GM21423 (cell line): ENCODE measurements at regions not wholly inside any gene's neighbourhood (a gene's known extent, or its start where the extent isn't known, plus 50 kb on each side); places are given as distances from the start of the nearest gene placed in this dataset.

Source experiments
- ATAC-seq: cut with Tn5 transposase; IDR thresholded peaks from one replicate; pipeline ENCODE4 v1.9.1; 2021; ENCODE audit warnings: mild to moderate bottlenecking, moderate library complexity; ENCODE audit not compliant: unreplicated experiment

DNA sequence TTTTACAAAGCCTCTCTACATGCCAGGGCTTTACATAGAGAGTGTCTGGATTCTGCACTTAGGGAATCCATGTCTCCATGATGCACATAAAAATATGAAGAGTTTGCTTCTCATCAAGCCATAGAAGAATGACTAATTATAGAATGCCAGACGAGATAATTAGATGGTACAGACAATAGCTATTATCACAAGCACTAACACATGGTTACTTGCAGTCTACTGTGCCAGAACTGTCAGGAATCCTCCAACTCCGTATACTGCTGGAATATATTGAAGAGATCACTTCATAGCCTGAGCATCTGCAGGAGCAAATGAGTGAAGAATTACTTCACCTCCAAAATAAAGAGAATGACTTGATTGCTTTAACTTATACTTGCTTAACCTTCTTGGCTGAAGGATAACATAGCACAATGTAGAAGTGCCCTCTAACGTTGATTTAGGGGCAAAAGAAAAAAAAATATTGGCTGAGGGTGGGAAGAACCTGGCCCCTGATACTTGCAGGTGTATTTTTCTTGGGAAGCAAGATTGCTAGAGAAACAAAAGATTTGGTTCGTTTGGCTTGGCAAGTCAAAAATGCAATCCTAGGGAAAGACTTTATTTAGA lies 272.8 kb upstream of the FAR2 start:
- no peak for ATAC-seq

DNA sequence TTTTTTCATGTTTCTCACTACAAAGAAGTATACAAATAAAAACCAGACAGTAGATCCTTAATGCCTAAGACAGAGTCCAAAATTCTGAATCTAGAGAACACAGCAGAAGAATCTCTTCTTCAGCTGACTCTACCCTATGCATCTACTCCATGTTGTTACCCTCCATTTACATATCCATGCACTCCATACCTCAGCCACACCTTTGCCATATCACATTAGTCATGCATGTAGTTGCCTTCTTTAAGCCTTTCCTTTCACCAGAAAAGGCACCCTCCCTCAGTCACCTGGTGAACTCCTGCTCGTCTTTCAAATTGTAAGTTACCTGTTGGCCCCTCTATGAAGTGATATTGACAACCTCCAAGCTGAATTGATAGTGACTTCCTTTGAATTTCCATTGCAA lies 271.2 kb upstream of the FAR2 start:
- no peak for ATAC-seq

DNA sequence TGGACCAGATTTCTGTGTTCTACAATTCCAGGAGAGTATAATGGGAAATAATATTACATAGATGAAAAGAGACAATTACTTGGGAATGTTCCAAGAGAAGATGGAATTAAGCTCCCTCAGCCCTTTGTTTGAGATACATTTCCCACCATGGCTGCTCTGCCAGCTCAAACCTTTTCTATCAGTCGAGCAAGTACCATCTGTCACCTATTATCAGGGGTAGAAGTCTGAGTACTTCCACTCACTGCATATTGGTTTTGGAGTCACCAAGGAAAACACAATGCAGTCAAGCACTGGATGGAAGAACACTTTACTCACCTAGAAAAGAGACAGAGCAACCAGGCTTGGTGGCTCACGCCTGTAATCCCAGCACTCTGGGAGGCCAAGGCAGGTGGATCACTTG lies 270.4 kb upstream of the FAR2 start:
- no peak for ATAC-seq

DNA sequence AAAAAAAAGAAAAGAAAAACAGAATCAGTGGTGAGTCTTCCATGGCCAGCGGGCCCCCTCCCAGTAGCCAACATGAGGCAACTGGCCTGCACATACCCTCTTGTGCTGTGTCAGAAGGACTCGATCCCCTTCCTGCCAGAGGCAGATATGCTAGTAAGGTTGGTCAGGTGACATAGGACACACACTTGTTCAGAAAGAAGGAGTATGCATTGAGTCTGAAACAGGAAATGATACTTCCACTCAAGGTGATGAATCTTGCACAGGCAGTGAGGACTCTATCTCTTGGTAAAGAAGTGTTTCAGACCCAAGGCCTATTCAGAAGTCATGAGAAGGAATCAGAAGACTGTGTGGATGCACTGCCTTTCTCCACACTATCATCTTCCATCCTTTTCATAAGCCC lies 269.7 kb upstream of the FAR2 start:
- peak; percentile 74 for ATAC-seq

DNA sequence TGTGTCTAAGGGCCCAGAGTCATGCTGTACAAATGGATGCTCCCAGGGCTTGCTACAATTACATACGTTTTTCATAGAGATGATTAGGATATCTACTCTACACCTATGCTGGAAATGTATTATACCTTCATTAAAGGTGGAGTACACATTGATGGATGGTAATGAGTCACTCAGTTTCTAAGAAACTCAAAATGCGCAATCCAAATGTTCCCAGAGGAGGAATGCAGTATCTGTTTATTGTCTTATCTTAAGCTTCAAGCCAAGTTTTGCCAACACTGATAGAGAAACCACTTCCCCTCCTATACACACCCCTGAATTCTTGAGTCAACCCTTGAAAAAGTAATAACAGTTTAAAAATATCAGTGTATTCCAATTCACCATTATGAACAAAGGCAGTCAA lies 266.6 kb upstream of the FAR2 start:
- no peak for ATAC-seq

DNA sequence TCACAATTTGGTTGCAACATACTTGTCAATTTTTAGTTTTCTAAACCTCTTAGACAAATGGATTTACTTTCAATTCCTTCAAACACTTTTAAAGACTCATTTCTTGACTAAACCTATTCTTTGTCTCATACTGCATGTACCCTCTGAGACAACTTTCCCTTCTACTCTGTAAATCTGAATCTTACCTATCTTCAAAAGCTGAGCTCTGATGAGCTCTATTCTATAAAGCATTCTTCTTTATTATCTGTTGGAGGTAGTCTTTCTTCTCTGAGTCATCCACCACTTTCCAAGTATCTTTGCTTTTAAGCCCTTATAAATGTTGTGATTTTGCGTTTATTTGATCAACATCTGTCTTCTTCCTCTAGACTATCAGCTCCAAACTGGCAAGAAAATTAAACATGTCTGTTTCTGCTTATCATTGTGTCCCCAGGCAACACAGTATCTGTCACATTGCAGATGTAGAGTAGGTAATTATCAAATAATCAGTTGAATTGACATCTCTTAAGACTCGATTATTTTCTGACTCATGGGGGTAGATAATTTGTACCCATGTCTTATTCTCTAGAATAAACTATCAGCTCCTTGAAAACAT lies 265.6 kb upstream of the FAR2 start:
- ATAC-seq: no peak

DNA sequence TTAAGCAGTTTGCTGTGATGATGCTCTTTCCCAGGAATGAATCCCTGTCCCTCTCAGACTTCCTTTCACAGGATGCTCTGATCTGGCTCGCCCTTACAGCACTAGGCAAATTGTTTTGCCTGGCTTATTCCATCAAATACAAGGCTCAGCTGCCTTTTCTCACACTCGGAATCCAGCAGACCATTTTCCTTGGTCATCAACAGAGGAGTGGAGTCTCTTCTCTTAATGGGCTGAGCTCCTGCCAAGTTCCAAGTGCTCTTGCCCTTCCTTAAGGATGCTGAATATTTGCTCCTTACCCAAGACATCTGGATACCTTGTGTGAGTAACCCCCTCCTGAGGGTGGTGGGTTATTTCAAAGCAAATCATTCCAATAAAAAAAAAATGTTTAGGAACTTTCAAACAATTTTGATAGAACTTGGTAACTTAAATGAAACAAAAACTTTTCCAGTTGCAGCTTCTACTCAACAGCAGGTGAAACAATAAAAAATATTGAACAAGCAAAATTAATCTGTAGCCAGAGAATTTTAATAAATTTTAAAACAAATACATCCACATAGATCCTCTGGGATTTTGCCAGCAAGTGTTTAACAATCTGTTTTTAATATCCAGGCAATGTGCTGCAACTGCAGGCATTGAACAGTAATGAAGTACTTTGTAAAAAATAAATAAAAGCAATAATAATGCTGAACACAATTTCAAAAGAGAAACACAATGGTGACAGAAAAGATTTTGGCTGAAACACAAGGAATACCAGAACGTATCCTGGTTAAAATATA lies 264.0 kb upstream of the FAR2 start:
- ATAC-seq: no peak

DNA sequence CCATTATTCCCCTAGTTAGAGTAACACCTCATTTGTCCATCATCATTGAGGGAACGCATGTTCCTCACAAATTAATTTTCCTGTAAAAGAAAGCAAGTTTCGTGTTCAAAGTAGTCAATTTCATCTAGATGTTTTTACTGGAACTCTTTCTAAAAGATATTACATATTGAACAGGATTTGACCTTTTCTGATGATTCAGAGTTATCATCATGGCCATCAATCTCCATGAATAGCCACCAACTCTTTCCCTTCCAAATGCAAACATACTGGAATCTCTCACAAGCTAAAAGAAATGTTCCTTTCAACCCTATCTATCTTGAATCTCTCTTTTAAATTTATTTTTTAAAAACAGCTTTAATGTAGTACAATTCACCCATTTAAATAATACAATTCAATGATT lies 263.1 kb upstream of the FAR2 start:
- ATAC-seq: no peak

DNA sequence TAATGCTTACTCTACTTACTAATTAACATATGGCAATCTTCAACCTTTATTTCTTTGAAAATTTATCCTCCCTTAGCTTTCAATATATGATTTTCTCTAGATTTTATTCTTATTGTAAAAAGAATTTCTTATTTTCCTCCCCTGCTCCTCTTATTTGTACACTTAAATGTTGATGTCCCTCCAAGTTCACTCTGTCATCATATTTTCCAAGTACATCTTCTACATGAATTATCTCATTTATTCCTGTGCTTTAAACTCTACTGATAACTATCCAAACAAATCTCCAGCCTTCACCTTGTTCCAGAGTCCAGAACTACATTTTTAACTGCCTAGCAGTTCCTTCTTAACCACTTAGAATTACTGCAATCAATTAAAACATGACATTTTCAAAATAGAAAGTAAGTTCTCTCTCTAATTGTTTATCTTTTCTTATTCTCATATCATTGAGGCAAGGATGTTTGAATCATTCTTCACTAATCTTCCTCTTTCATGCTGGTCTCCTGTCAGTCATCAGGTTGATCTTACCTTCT lies 261.6 kb upstream of the FAR2 start:
- ATAC-seq: no peak

DNA sequence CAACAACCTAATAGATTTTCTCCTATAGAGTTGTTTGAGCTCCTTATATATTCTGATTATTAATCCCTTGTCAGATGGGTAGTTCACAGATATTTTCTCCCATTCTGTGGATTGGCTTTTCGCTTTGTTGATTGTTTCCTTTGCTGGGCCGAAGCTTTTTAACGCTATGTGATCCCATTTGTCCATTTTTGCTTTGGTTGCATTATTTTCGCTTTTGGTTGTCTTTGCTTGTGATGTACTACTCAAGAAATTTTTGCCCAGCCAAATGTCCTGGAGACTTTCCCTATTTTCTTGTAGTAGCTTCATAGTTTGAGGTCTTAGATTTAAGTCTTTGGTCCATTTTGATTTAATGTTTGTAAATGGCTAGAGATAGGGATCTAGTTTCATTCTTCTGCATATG lies 258.4 kb upstream of the FAR2 start:
- ATAC-seq: no peak

DNA sequence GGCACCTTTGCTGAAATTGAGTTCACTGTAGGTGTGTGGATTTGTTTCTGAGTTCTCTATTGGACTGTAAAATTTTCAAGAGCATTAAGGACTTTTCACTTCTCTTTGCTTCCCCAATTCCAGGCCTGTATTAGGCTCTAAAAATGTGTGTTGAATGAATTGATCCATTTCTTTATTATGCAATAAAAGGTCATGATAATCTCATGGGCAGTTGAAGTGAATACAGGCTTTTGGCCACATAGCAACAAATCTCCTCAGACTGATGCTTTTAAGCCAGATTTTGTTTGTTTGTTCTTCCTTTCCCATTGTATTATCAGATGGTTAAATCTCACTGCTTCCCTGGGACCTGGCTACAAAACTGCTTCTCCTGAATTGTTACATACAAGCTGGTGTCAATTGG lies 258.0 kb upstream of the FAR2 start:
- ATAC-seq: no peak

DNA sequence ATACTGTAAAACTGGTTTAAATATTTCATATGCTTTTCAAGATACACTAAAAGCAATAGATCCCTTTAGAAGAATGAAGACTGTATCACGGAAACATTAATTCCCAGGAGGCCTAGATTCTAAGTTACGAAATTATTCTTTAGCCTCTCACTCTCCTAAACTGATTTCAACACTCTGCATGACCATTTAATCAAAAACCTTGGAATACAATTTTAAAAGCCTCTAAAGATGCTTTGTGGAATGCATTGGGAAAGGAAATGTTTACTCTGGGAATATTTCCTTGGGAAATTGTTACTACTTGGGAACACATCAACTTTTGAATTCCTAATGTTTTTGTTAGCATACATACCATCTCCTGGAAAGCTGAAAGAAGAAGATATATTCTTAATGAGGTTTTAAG lies 255.7 kb upstream of the FAR2 start:
- no peak for ATAC-seq

DNA sequence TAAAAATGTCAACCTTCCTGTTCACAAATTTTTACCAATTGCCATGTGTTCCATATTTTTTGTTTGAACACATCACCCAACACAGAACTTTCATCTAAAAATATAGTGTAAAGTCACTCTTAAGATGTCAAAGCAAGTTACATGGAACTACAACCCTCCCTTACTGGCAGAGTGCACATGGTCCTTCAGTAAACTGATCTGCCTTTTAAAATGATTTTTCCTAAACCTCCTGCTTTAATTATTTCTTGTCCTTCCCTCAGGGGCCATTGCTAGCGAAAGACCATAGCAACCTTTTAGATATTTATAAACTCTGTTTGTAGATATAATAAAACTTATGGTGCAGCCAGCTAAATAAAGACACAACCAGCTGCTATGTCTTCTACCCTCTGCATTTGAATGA lies 255.2 kb upstream of the FAR2 start:
- no peak for ATAC-seq

DNA sequence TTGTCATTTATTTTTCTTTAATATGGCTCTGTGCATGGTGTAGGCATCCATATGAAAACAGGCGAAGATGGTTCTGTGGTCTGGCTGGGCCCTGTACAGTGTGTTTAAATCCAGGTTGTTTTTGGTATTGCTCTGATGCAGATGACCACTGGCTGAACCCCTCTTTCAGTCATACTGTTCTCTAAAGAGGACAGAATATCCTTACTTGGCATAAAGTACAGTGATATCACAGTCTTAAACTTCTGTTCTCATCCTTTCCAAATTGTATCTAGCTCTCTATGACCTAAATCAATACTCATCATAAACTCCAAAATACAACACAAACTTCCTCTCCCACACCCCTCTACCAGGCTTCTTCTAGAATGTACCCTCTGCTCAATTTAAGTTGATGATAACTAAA lies 252.7 kb upstream of the FAR2 start:
- no peak for ATAC-seq

DNA sequence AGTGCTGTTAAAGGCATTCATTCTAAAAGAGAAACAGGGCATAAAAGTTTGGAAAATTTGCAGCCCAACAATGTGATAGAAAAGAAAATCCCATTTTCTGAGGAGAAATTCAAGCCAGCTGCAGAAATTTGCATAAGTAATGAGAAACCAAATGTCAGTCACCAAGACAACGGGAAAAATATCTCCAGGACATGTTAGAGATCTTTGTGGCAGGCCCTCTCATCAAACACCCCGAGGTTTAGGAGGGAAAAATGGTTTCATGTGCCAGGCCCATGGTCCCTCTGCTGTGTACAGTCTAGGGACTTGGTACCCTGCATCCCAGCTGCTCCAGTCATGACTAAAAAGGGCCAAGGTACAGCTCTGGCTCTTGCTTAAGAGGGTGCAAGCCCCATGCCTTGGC lies 251.0 kb upstream of the FAR2 start:
- no peak for ATAC-seq

DNA sequence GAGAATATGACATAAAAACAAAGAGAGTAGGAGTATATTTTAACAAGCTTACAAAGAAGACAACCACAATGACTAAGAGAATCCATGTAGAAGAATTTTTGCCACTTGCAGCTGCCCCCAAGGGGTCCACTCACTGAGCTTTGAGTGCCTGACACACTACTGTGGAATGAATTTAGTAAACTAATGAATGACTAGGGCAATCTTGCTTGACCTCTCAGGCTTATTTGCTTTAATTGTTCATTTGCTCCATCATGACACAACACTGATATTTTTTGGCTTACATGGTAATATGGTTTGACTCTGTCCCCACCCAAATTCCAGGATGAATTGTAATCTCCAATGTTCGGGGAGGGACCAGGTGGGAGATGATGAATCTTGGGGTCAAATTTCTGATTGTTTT lies 249.1 kb upstream of the FAR2 start:
- no peak for ATAC-seq

DNA sequence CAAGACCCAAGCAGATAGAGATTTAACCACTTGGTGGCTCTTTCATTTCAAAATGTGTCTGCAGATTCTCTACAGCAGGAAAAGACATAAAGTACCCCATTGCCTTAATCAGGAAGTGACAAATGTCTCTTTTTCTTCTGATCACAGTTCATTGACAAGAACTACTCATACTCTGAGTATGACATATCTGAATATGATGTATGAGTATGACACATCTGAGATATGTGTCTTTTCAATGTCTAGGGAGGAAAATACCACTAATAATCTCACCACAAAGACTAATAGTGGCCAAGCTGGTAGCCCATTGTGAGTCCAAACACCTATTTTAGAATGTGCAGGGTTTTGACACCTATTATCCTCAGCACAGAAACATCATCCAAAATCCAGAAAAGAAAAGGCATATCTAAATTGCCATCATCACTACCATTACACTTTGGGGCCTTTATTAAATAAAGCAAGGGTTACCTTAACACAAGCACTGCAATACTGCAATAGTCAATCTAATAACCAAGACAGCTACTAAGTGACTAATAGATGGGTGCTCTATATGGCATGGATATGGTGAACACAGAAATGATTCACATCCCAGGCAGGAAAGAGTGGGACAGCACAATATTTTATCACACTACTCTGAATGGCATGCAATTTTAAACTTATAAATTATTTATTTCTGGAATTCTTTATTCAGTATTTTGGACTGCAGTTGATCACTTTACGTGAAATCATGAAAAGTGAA lies 243.7 kb upstream of the FAR2 start:
- ATAC-seq: no peak

DNA sequence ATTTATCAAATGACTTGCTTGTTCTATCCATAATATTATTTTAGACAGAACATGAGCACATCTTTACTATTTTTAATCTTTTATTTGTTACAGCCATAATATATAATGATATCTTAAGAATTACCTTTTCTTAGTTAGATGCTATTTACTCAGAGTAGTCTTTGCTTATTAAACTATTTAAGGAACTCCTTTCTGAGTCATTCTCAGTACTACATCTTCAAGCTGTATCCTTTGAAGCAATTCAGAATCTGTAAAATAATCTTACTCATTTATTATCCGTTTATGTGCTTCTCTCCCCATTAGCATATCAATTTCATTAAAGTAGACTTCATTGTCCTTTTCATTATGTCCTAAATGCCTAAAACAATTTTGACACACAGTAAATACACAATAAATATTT lies 240.4 kb upstream of the FAR2 start:
- ATAC-seq: no peak

DNA sequence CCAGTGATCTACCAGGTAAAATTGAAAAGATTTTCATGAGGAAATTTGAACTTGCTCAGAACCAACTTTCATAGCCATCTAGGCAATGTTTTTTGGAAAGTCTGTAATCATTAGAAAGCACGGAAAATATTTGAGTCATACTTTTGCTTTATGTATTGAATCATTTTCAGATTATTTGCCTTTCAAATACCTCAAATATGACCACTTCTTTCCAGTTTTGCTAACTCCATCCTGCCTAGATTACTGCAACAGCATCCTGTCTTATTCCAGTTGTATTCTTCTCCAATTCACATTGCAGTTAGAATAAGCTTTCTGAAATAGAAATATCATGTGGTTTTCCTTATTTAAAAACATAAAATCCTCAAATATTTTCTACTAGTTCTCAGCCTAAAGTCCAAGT lies 239.8 kb upstream of the FAR2 start:
- ATAC-seq: no peak

DNA sequence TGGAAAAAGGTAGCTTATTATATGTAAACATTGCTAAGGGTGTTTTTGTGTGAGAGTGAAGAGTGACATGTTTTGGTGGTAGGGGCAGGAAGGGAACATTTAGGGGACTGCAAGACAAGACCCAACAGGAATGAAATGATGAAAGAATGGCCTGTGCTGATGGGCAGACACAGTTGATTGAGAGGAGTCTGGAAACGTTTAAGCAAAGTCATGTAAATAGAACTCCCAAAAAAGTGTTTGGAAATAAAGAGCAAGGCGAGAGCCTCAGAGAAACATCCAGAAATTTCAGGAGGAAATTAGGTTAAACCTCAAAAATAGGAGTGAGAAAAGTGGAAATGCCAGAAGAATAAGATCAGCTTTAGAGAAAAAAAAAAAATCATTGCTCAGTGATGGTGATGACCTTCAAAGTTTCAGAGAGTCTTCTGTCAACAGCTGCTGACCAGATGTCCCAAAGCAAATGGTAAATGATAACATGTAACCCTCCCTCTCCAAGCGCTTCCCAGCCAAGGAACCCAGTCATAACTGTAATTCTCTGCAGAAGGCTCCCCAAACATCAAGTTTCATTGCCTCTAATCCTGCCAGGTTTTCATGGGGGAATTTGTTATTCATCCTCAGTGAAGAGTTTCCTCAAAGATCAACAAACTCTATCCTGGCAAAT lies 223.2 kb upstream of the FAR2 start:
- ATAC-seq: no peak

DNA sequence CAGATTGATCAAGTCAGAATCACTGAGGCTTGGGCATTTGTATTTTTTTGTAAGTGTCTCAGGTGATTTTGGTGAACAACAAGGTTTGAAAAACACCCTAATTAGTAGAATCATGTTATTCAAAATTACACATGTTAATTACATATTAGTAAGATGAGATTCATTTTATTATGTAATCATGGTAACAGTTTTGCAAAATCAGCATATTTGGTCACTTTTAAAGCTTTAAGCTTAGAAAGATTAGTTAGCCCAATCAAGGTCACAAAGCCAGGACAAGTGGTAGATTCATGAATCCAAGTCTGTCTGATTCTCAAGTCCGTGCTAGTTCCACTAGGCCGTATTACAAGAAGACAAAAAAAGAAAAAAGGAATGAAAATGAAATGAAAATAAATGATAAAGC lies 218.4 kb upstream of the FAR2 start:
- ATAC-seq: no peak
